ENCODE measurements at regions not wholly inside any gene's neighbourhood (a gene's known extent, or its start where the extent isn't known, plus 50 kb on each side); places are given as distances from the start of the nearest gene placed in this dataset.

- no peak for DNase-seq (ENCODE audit: low read depth)
- no peak overlapping the region for H3K4me3 ChIP-seq (ENCODE audit: control insufficient read depth, low read depth, low read length)
- TF ChIP-seq CTCF (IDR thresholded peaks at IDR 0.05; ENCODE audit: control insufficient read depth, insufficient read depth, low read depth, low read length, missing control alignments), result no peak
Measured at GRCh38 chr14:55964821-55965220, 153.4 kb upstream of the PELI2 start.

- peak; percentile 16 for DNase-seq (ENCODE audit: low read depth)
- no peak for TF ChIP-seq CTCF (IDR thresholded peaks at IDR 0.05; ENCODE audit: control insufficient read depth, insufficient read depth, low read depth, low read length, missing control alignments)
- no peak overlapping the region for H3K4me3 ChIP-seq (ENCODE audit: control insufficient read depth, low read depth, low read length)
Measured at GRCh38 chr14:55965851-55966250, 152.4 kb upstream of the PELI2 start.

- no peak overlapping the region for H3K4me3 ChIP-seq (ENCODE audit: control insufficient read depth, low read depth, low read length)
- no peak for DNase-seq (ENCODE audit: low read depth)
- no peak for TF ChIP-seq CTCF (IDR thresholded peaks at IDR 0.05; ENCODE audit: control insufficient read depth, insufficient read depth, low read depth, low read length, missing control alignments)
Measured at GRCh38 chr14:55968741-55969140, 149.5 kb upstream of the PELI2 start.

GRCh38 chr14:55973285-55973800 is 144.9 kb upstream of the PELI2 start:
- DNase-seq (ENCODE audit: low read depth), result no peak
- TF ChIP-seq CTCF (IDR thresholded peaks at IDR 0.05; ENCODE audit: control insufficient read depth, insufficient read depth, low read depth, low read length, missing control alignments), result no peak
- H3K4me3 ChIP-seq (ENCODE audit: control insufficient read depth, low read depth, low read length), result no peak overlapping the region

GRCh38 chr14:55973911-55974630 is 144.1 kb upstream of the PELI2 start:
- H3K4me3 ChIP-seq (ENCODE audit: control insufficient read depth, low read depth, low read length), result no peak overlapping the region
- no peak for DNase-seq (ENCODE audit: low read depth)
- TF ChIP-seq CTCF (IDR thresholded peaks at IDR 0.05; ENCODE audit: control insufficient read depth, insufficient read depth, low read depth, low read length, missing control alignments), result no peak

- TF ChIP-seq CTCF (IDR thresholded peaks at IDR 0.05; ENCODE audit: control insufficient read depth, insufficient read depth, low read depth, low read length, missing control alignments), result no peak
- no peak for DNase-seq (ENCODE audit: low read depth)
- no peak overlapping the region for H3K4me3 ChIP-seq (ENCODE audit: control insufficient read depth, low read depth, low read length)
Measured at GRCh38 chr14:55975281-55975910, 142.8 kb upstream of the PELI2 start.

All from AG09309 (cell line).